ENCODE measurements at regions not wholly inside any gene's neighbourhood (a gene's known extent, or its start where the extent isn't known, plus 50 kb on each side); places are given as distances from the start of the nearest gene placed in this dataset.

DNA sequence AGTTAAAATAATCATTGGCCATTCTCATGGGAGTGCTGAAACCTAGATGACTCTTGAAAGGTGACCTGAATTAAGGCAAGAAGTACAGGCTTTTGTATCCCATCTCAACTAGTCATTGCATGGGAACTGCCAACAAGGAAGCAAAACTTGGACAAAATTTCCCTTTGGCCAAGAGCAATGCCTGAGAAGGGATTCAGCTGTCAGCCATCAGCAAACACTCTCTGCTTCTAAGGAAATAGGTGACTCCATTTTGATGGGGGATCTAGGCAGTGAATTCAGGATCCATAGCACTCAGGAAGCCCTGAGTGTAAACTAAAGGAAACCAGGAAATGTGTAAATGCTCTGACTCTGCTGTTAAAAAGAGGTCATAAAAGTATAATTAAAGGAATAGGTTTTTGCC, 221.5 kb upstream of the TMEM229A start:
- POLR2A ChIA-PET = no interaction called here
- no peaks in the 10 kb centered on the region for H3K36me3 ChIP-seq (replicated peaks in 1 of 2; ENCODE audit: control insufficient read depth in 1 of 2, insufficient read depth in 2 of 2, low read length in 1 of 2)
- no peak overlapping the region for H3K4me2 ChIP-seq
- H3K9ac ChIP-seq = no peak overlapping the region
- no peak overlapping the region for H2AFZ ChIP-seq (ENCODE audit: low read depth)
- no peaks in the 10 kb centered on the region for H3F3A ChIP-seq (replicated peaks; ENCODE audit: insufficient read depth)
- peaks cover 0 to 7% of the 10 kb centered on the region in 2 experiments; a peak in 2 of 4 replicates for H3K4me1 ChIP-seq (ENCODE audit: control insufficient read depth in 1 of 2, insufficient read depth in 2 of 2, low read depth in 1 of 2, low read length in 1 of 2)
- H4K20me1 ChIP-seq (ENCODE audit: insufficient read depth) = no peaks in the 10 kb centered on the region
- no peaks in the 10 kb centered on the region for H3K9me3 ChIP-seq
- CTCF ChIA-PET = no interaction called here
- H3K9me2 ChIP-seq = no peaks in the 10 kb centered on the region
- H3K27me3 ChIP-seq (ENCODE audit: insufficient read depth) = no peaks in the 10 kb centered on the region
- no peaks in the 10 kb centered on the region for H3K79me2 ChIP-seq (ENCODE audit: insufficient read depth)
- no peak overlapping the region for H3K4me3 ChIP-seq (ENCODE audit: low read depth in 2 of 2, low read length in 1 of 2)
- TF ChIP-seq YY1 (IDR thresholded peaks at IDR 0.05; ENCODE audit: low read depth) = no peak
- no peak for TF ChIP-seq GABPA (IDR thresholded peaks at IDR 0.05; ENCODE audit: low read depth)
- TF ChIP-seq NFIC (IDR thresholded peaks at IDR 0.05; ENCODE audit: borderline replicate concordance) = no peak
- no peak for TF ChIP-seq SIN3A (IDR thresholded peaks at IDR 0.05; ENCODE audit: borderline replicate concordance, low read depth, low read length)
- TF ChIP-seq SMC3 (IDR thresholded peaks at IDR 0.05; ENCODE audit: low read depth, low read length) = no peak
- TF ChIP-seq ELF1 (IDR thresholded peaks at IDR 0.05) = no peak
- TF ChIP-seq FOXM1 (IDR thresholded peaks at IDR 0.05; ENCODE audit: low read depth) = no peak
- TF ChIP-seq TAF1 (IDR thresholded peaks at IDR 0.05; ENCODE audit: borderline replicate concordance, low read depth, low read length) = no peak
- TF ChIP-seq RFX5 (IDR thresholded peaks at IDR 0.05; ENCODE audit: low read length) = no peak
- no peak for TF ChIP-seq JUND (IDR thresholded peaks at IDR 0.05)
- no peak for TF ChIP-seq NRF1 (IDR thresholded peaks at IDR 0.05; ENCODE audit: low read depth, low read length)
- no peak for TF ChIP-seq POLR2AphosphoS5 (IDR thresholded peaks at IDR 0.05; ENCODE audit: low read depth, low read length)
- TF ChIP-seq, protein P1, sequence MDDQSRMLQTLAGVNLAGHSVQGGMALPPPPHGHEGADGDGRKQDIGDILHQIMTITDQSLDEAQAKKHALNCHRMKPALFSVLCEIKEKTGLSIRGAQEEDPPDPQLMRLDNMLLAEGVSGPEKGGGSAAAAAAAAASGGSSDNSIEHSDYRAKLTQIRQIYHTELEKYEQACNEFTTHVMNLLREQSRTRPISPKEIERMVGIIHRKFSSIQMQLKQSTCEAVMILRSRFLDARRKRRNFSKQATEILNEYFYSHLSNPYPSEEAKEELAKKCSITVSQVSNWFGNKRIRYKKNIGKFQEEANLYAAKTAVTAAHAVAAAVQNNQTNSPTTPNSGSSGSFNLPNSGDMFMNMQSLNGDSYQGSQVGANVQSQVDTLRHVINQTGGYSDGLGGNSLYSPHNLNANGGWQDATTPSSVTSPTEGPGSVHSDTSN (IDR thresholded peaks at IDR 0.05) = no peak
- peak overlapping the region in 1 of 2 experiments; percentile 73; a peak in 2 of 4 replicates for H3K27ac ChIP-seq (ENCODE audit: low read depth in 2 of 2, low read length in 1 of 2)
- DNase-seq = no peak

DNA sequence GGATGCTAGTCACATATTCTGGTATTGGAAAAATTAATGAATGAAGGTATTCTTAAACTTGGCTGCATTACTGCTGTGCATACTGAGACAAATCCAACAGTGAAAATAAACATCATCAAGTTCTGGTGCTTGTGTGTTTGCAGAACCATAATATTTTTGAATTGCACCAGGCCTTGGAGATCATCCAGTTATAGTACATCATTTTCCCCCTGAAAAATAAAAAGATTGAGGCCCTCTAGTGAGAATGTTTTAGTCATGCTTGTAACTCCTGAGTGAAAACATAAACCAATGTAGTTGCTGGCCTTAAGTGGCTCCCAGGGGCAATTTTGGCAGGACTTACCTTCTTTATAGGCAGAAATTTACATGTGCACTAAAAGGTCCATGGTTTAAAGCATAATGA, 218.8 kb upstream of the TMEM229A start:
- no peak overlapping the region for H2AFZ ChIP-seq (ENCODE audit: low read depth)
- H3K9me2 ChIP-seq = no peaks in the 10 kb centered on the region
- no peak overlapping the region for H3K9ac ChIP-seq
- no peaks in the 10 kb centered on the region for H4K20me1 ChIP-seq (ENCODE audit: insufficient read depth)
- ChIA-PET POLR2A (no interaction called here), CTCF (no interaction called here)
- H3K9me3 ChIP-seq = no peaks in the 10 kb centered on the region
- TF ChIP-seq FOXJ3 (CRISPR knock-in tag; IDR thresholded peaks at IDR 0.05) (no peak), NFIC (IDR thresholded peaks at IDR 0.05; ENCODE audit: borderline replicate concordance) (no peak), FOSL2 (IDR thresholded peaks at IDR 0.05; ENCODE audit: borderline replicate concordance, low read depth) (no peak), EZH2phosphoT487 (IDR thresholded peaks at IDR 0.05; ENCODE audit: borderline replicate concordance, low read depth) (no peak)
- TF ChIP-seq, protein P2, sequence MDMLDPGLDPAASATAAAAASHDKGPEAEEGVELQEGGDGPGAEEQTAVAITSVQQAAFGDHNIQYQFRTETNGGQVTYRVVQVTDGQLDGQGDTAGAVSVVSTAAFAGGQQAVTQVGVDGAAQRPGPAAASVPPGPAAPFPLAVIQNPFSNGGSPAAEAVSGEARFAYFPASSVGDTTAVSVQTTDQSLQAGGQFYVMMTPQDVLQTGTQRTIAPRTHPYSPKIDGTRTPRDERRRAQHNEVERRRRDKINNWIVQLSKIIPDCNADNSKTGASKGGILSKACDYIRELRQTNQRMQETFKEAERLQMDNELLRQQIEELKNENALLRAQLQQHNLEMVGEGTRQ (IDR thresholded peaks at IDR 0.05; ENCODE audit: borderline replicate concordance, low read depth, low read length) = no peak
- TF ChIP-seq, protein P1 (IDR thresholded peaks at IDR 0.05) = no peak
- H3K4me3 ChIP-seq (ENCODE audit: low read depth in 2 of 2, low read length in 1 of 2) = no peak overlapping the region
- H3K4me2 ChIP-seq = no peak overlapping the region
- DNase-seq = no peak
- no peaks in the 10 kb centered on the region for H3K36me3 ChIP-seq (replicated peaks in 1 of 2; ENCODE audit: control insufficient read depth in 1 of 2, insufficient read depth in 2 of 2, low read length in 1 of 2)
- H3K27me3 ChIP-seq (ENCODE audit: insufficient read depth) = no peaks in the 10 kb centered on the region
- no peaks in the 10 kb centered on the region for H3K79me2 ChIP-seq (ENCODE audit: insufficient read depth)
- H3F3A ChIP-seq (replicated peaks; ENCODE audit: insufficient read depth) = no peaks in the 10 kb centered on the region
- peaks cover 0 to 7% of the 10 kb centered on the region in 2 experiments; a peak in 2 of 4 replicates for H3K4me1 ChIP-seq (ENCODE audit: control insufficient read depth in 1 of 2, insufficient read depth in 2 of 2, low read depth in 1 of 2, low read length in 1 of 2)
- H3K27ac ChIP-seq (ENCODE audit: low read depth in 2 of 2, low read length in 1 of 2) = peak overlapping the region in 1 of 2 experiments; percentile 51; a peak in 1 of 4 replicates

Data from SK-N-SH (cell line).